ENCODE measurements at regions not wholly inside any gene's neighbourhood (a gene's known extent, or its start where the extent isn't known, plus 50 kb on each side); places are given as distances from the start of the nearest gene placed in this dataset.

- DNase-seq (ENCODE audit: low read depth): no peak
- TF ChIP-seq, protein P1, sequence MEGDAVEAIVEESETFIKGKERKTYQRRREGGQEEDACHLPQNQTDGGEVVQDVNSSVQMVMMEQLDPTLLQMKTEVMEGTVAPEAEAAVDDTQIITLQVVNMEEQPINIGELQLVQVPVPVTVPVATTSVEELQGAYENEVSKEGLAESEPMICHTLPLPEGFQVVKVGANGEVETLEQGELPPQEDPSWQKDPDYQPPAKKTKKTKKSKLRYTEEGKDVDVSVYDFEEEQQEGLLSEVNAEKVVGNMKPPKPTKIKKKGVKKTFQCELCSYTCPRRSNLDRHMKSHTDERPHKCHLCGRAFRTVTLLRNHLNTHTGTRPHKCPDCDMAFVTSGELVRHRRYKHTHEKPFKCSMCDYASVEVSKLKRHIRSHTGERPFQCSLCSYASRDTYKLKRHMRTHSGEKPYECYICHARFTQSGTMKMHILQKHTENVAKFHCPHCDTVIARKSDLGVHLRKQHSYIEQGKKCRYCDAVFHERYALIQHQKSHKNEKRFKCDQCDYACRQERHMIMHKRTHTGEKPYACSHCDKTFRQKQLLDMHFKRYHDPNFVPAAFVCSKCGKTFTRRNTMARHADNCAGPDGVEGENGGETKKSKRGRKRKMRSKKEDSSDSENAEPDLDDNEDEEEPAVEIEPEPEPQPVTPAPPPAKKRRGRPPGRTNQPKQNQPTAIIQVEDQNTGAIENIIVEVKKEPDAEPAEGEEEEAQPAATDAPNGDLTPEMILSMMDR (IDR thresholded peaks at IDR 0.05; ENCODE audit: low read depth, low read length, missing control alignments): no peak
- in situ Hi-C loops (cut with HindIII; ENCODE audit: low sequenced_read_pairs): no loop called here
- H3K4me3 ChIP-seq (ENCODE audit: low read depth, low read length): no peak overlapping the region
Measured at GRCh38 chr3:127091376-127091775, 101.6 kb upstream of the PRR23E start.

DNA sequence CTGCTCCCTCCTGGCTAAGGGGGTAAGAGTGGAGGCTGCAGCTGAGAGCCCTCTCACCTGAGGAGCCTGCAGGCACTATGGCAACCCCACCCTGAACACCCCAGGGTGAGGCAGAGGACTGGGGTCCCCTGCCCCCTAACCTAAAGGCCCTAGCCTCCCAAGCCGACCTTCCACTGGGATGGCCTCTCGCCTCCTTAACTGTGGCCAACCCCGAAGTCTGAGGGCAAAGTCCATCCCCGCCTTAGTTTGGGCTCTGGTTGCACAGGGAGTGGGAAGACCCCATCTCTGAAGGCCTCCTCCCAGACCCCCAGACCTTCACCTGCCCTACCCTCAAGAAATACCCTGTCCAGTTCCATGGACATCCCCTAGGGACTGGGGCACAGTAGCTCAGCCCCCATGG, 100.6 kb upstream of the PRR23E start:
- DNase-seq (ENCODE audit: low read depth): no peak
- in situ Hi-C loops (cut with HindIII; ENCODE audit: low sequenced_read_pairs): no loop called here
- no peak overlapping the region for H3K4me3 ChIP-seq (ENCODE audit: low read depth, low read length)
- TF ChIP-seq, protein P1 (IDR thresholded peaks at IDR 0.05; ENCODE audit: low read depth, low read length, missing control alignments): no peak

DNA sequence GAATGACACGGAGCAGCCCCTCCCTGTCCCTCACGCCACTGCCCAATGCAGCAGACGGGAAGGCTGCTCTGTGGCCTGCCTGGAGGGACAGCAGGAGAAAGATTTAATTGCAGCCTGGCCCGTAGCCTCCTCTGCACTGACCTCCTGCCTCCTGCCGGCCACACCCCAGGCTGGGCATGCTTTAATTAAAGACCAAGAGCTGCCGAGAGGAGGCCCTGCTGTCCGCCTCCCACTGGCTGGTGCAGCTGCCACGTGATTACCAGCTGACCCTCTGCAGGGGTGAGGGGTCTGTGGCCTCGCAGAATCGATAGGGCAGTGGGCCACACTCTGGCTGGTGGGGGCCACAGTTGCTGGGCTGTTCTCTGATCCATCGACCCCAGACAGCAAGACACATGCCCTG, 100.2 kb upstream of the PRR23E start:
- in situ Hi-C loops (cut with HindIII; ENCODE audit: low sequenced_read_pairs): no loop called here
- no peak for DNase-seq (ENCODE audit: low read depth)
- TF ChIP-seq, protein P1 (IDR thresholded peaks at IDR 0.05; ENCODE audit: low read depth, low read length, missing control alignments): no peak
- no peak overlapping the region for H3K4me3 ChIP-seq (ENCODE audit: low read depth, low read length)

GRCh38 chr3:127093312-127093711, 99.6 kb upstream of the PRR23E start:
- in situ Hi-C loops (cut with HindIII; ENCODE audit: low sequenced_read_pairs): no loop called here
- TF ChIP-seq, protein P1 (IDR thresholded peaks at IDR 0.05; ENCODE audit: low read depth, low read length, missing control alignments): no peak
- H3K4me3 ChIP-seq (ENCODE audit: low read depth, low read length): no peak overlapping the region
- DNase-seq (ENCODE audit: low read depth): no peak

DNA sequence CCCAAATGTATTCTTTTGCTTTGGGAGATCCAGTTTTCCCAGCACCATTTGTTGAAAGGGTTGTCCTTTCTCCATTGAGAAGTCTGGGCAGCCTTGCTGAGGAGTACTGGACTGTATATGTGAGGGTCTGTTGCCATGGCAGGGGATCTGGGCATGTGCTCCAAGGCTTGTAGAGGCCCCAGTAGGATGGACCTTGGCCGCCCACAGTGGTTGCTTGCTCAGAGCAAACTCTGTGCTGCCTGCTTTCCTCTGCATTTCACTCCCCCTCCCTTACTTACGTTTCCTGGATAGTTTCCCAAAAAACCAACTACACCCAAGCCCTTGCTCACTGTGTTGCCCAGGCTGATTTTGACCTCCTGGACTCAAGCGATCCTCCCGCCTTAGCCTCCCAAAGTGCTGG, 97.2 kb upstream of the PRR23E start:
- in situ Hi-C loops (cut with HindIII; ENCODE audit: low sequenced_read_pairs): no loop called here
- no peak for DNase-seq (ENCODE audit: low read depth)
- TF ChIP-seq, protein P1 (IDR thresholded peaks at IDR 0.05; ENCODE audit: low read depth, low read length, missing control alignments): no peak
- H3K4me3 ChIP-seq (ENCODE audit: low read depth, low read length): no peak overlapping the region

DNA sequence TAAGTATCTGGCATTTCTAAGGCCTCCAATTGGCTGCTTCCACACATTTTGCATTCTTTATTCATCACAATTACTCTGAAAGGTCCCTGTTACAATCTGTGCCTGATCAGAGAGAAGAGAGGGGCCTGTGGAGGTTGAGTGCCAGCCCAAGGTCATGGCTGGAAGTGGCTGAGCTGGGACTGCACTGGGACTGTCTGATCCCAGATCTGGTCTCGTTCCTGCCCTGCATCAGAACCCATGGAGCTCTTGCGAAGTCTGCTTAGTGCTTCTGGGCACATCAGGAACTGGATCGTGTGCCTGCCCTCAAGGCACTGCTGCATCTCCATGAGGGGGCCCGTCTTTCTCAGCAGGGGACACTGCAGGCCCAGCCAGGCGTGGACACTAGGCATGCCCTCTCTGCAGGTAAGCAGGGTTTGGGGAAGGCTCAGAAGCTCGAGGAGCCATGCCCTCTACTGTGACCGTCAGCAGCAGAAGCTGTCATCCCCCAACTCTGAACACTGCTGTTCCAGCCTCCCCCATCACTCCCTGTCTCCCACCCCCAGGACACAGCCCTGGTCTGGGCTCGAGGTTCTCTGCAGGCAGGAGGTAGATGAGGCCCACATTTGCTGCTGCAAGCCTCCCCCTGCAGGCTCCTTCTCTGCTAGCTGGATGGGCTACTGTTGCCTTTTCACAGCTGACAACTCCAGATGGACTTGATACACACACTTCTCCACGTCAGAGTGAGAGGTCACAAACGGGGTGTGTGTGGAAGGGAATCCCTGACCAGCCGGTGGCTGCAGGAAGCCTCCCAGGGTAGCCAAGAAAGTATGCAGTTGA, 96.5 kb upstream of the PRR23E start:
- TF ChIP-seq, protein P1 (IDR thresholded peaks at IDR 0.05; ENCODE audit: low read depth, low read length, missing control alignments): no peak
- in situ Hi-C loops (cut with HindIII; ENCODE audit: low sequenced_read_pairs): no loop called here
- H3K4me3 ChIP-seq (ENCODE audit: low read depth, low read length): no peak overlapping the region
- DNase-seq (ENCODE audit: low read depth): no peak

Data from astrocyte of the cerebellum (primary cell).